RPMI7951 (cell line): ENCODE measurements at regions not wholly inside any gene's neighbourhood (a gene's known extent, or its start where the extent isn't known, plus 50 kb on each side); places are given as distances from the start of the nearest gene placed in this dataset.

ENCODE experiments used
- DNase-seq: peaks from one replicate; pipeline ENCODE4 v3.0.0-alpha.2; 2012; ENCODE audit warnings: low read depth

GRCh38 chr13:26941345-26942174 lies 181.0 kb upstream of the GPR12 start:
- DNase-seq: peak; percentile 46

GRCh38 chr13:26934096-26934495 lies 173.5 kb upstream of the GPR12 start:
- DNase-seq: no peak

- DNase-seq: no peak
Observed at GRCh38 chr13:26932465-26932864, 171.9 kb upstream of the GPR12 start.

DNA sequence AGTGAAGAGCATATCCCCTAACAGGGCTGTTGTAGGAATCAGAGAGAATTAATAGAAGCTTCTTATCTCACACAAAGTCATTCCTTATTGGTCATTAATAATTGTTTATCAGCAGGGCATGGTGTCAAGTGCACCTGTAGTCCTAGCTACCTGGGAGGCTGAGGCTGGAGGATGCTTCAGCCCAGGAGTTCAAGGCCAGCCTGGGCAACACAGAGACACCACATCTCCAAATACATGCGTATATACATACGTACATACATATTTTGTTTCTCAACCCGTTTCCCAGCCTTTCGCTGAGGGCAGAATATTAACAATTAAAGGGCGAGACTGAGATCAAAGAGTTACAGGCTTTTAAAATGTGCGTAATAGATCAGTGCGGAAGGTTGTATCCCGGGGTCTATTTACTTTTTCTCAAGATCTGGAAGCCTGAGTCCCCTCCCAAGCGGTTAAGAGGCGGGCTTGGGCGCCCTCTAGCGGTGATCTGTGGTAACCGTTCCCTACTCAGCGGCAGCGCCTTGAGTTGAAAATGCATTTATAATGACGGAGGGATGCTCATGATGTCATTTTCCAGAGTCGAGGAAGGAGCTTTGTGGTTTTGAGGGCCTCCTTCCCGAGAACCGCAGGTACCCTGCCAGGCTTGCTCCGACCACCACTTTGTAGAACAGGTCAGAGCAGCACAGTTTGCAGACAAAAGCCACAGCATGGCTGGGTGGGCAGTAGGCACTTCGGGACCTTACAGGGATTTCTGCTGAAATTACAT lies 169.6 kb upstream of the GPR12 start:
- DNase-seq: peak; percentile 46

DNA sequence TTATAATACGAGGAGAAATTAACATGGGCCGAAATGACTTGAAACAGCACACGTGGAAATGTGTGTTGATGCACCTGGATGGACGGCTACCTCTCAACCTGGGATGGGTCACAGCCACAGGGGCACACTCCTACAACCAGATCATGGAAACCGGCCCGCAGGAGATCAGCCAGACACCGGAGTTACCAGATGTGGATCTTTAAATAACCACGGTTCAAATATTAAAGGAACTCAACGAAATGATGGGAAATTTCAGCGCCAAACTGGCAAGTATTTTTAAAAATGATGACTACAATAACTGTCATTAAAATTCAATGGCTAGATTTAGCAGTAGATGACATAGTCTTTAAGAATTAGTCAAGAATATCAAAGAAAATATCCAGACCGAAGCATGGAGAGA lies 166.9 kb upstream of the GPR12 start:
- DNase-seq: no peak

DNA sequence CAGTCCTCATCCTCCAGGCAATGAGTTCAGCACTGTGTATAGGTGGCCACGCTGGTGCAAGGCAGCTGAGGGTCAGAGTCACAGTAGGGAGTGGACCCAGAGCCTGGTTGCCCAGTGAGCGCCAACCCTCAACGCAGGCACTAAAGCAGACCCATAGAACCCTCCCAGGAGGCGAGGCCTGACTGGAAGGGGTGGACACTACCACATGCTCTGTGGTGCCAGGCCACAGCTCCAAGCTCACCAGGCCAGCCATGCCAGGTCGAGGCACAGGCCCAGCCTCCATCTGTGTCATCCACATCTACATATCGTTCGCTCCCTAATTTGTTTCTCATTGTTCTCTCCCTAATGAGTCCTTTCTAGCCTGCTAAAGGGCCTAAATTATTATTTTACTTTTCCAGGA lies 165.8 kb upstream of the GPR12 start:
- no peak for DNase-seq

GRCh38 chr13:26923824-26924605 lies 163.4 kb upstream of the GPR12 start:
- DNase-seq: peak; percentile 68

DNA sequence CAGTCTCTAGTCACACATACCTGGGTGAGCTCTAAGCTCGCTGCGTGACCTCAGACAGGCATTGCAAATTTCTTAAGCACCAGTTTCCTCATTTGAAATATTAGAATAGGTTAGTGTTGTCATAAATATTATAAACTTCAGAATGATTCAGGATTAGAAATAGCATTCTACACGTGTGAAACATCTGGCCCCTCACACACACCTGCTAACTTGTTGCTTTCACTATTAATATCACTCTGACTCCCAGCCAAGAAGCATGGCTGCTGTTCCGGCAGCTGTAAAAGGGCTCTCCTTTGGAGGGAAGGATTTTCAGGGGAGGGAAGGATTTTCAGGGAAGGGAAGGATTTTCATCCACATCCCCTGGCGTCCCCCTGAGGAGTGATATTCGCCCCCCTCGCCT lies 161.3 kb upstream of the GPR12 start:
- DNase-seq: no peak

DNA sequence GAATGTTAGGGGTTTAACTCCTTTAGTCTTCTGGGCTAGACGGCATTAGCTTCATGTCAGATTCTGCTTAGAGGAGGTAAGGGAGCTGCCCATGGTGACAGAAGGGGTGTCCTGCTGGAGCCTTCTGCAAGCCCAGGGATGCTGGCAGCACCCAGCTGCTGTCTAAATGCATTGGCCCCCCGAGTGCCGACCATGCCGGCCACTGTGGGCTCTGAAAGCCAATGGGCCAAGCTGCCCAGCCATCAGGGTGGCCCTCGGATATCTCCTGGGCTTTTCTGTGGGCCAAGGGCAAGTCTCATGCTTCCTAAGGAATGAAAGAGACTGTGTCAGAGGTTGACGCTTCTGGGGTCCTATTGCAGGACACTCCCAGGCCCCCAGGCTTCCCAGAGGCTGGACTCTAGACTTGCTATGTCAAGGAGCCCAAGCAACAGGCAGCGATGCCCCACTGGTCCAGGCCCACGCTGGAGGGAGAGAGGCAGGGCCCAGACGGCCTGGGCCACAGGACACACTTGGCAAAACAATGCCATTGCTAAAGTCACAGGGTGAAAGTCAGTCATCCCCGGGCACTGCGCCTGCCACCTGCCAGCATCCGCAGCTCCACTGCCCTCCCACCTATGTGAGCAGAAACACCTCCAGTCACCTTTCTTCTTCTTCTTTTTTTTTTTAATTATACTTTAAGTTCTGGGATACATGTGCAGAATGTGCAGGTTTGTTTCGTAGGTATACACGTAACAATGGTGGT lies 160.2 kb upstream of the GPR12 start:
- no peak for DNase-seq

- no peak for DNase-seq
Observed at GRCh38 chr13:26919732-26920131, 159.1 kb upstream of the GPR12 start.

DNA sequence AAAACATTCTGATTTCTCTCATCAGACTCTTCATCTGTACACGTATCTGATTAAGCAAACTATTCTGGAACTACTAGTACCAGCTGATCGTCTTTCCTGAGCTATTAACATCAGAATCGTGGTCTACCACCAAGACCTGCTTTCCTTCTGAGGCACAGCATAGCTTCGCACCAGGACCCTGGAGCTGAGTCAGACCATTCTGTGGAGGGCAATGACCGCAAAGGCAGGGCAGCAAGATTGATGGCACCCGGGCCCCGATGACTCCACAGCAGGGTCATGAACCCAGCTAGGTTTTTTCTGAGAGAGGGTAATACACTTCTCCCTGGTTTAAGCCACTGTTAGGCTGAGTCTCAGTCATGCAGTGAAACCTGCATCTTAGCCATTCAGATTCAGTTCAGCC lies 158.7 kb upstream of the GPR12 start:
- DNase-seq: peak; percentile 59

GRCh38 chr13:26914624-26915023 lies 154.0 kb upstream of the GPR12 start:
- peak; percentile 41 for DNase-seq

DNA sequence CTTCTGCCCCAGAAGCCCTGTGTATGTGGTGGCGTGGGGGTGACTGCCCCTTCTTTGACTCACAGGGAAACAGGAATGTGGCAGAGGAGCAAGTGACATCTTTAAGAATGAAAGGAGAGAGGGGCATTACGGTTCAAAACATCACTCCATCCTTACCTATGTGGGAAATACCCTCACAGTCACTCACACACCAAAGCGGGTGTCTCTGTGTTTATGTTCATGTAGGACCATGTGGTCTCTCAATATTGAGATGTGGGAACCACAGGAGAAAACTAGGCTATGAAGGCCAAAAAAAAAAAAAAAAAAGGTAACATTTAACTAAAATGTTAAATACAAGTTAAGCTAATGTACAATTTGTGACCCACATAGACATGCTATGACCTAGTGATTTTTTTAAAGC lies 153.6 kb upstream of the GPR12 start:
- no peak for DNase-seq

- no peak for DNase-seq
Observed at GRCh38 chr13:26910754-26911465, 150.3 kb upstream of the GPR12 start.

- DNase-seq: no peak
Observed at GRCh38 chr13:26909477-26909876, 148.9 kb upstream of the GPR12 start.

- DNase-seq: no peak
Observed at GRCh38 chr13:26908126-26908525, 147.5 kb upstream of the GPR12 start.

DNA sequence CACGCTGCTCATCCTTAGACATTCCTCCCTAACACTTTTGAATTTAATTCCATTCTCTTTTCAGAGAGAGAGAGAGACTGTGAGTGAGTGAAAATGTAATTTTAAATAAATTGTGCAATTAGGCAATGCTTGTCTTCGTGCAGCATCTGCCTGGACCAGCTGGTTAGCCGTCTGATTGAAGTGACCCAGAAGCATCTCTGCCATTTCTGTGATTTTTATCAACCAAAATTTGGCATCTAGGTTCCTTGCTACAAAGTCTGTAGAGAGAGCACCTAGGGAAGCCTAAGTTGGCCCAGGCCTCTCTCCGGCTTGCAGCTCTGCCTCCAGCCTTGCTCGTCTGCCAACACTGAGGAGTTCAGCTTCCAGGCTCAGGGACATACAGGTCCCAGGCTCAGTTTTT lies 138.6 kb upstream of the GPR12 start:
- DNase-seq: no peak

DNA sequence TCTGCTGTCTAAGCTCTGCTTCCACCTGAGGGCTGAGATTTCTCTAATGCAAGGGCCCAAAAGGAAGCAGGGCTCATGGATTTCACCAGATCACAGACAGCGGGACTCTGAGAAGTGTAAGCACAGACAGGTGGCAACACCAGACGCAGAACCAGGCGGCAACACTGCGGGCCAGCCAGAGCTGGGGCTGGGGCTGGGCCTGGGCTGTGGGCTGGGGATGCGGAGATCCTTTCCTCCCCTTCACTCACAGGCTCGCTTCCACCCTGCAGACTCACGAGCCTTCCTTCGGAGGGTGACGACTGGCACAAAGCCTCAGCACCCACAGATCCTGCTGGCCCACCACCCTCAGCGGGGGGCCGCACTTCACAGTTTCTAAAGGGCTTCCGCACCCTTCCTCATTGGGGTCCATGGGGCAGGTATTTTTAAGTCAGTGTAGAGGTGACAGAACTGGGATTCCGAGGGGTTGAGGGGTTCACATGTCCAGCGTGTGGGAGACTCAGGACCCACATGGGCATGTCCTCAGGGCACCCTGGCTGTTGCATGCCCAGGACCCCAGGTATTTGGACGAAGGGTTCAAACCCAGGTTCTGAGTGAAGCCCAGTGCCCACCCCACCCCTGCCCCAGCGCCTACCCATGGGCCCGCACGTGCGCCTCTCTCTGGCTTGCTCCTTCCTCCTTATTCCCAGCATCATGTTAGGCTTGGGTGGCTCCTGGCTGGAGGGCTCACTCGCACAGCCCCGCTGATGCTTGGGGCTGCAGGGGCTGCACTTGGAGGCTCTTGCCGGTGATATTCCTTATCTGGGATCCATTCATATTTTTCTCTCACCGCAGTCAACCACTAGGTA lies 137.3 kb upstream of the GPR12 start:
- DNase-seq: no peak

DNA sequence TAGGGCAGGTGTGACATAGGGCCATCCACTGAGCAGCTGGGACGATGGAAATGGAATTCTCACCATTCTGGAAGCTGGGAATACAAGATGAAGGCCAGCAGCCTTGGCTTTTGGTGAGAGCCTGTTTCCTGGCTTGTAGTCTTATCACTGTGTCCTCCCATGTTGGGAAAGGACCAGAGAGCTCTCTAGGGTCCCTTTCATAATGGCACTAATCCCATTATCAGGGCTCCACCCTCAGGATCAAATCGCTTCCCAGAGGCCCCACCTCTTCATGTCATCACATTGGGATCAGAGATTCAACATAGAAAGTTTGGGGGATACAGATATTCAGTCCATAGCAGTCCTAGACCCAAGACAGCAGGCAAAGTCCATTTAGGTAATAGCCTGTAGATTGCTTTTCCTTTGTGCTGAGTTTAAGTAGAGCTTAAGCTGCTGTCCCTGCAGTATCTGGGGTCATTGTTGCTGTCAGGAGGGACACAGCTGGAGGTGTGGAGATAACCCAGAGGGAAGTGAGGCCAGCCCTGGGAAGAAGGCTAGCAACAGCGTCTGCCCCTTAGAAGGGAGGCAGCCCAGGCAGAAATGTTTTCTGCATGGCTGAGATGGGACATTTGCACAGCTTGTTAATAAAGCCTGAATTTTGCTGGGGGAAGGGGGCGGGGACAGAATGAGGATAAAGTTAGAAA lies 136.5 kb upstream of the GPR12 start:
- no peak for DNase-seq
